ENCODE measurements at regions not wholly inside any gene's neighbourhood (a gene's known extent, or its start where the extent isn't known, plus 50 kb on each side); places are given as distances from the start of the nearest gene placed in this dataset.

DNA sequence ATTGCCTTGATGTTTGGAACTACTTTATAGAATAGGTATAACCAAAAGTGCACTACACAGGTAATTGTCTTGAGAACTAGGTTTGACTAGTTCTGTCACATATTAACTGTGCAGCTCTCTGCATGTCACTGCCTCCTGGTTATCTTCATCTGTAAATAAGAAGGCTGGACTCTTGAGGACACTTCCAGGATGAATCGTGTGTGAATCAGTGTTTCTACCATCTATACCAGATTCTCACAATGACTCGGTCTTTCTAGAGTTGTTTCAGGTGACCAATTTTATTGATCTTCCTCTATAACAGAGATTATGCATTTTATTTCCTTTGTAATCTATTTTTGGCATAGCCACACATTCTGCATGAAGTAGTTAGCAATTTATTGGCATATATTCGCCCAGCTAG lies 1181.0 kb upstream of the TENM4 start:
- TF ChIP-seq POLR2A (IDR thresholded peaks at IDR 0.05; ENCODE audit: low read length) (no peak), GATA1 (IDR thresholded peaks at IDR 0.05; ENCODE audit: low read depth, low read length) (no peak)
